HepG2 (cell line): ENCODE measurements at regions not wholly inside any gene's neighbourhood (a gene's known extent, or its start where the extent isn't known, plus 50 kb on each side); places are given as distances from the start of the nearest gene placed in this dataset.

Experiments used
- ATF7 ChIP-seq, 2 experiments: fragments of 450-650 bp in 1 of 2; sonication (generic) in 1 of 2; formaldehyde crosslinking in 1 of 2; IDR thresholded peaks; 2 replicates each; pipeline versions ENCODE4 v1.4.0 to v1.6.1; 2016 to 2020; ENCODE audit warnings: antibody characterized with exemption in 1 of 2, mild to moderate bottlenecking in 1 of 2, missing genetic modification reagents in 1 of 2
- MAFF ChIP-seq: IDR thresholded peaks from 2 replicates; pipeline ENCODE4 v1.6.1; 2011; ENCODE audit warnings: low read depth, low read length, improper control_type of control experiment
- RFX1 ChIP-seq: fragments of 450-650 bp; IDR thresholded peaks from 2 replicates; pipeline ENCODE4 v1.6.1; 2017
- SP2 ChIP-seq: sonication (generic); formaldehyde crosslinking; IDR thresholded peaks from 2 replicates; pipeline ENCODE4 v1.5.1; 2020; ENCODE audit warnings: mild to moderate bottlenecking, missing genetic modification reagents
- YEATS4 ChIP-seq: sonication (generic); formaldehyde crosslinking; IDR thresholded peaks from 2 replicates; pipeline ENCODE4 v1.4.0; 2020; ENCODE audit warnings: missing genetic modification reagents, borderline replicate concordance
- ZNF558 ChIP-seq: sonication (generic); formaldehyde crosslinking; IDR thresholded peaks from 2 replicates; pipeline ENCODE4 v1.9.0; 2022; ENCODE audit warnings: mild to moderate bottlenecking, missing genetic modification reagents, borderline replicate concordance
- ZNF572 ChIP-seq: sonication (generic); formaldehyde crosslinking; IDR thresholded peaks from 2 replicates; pipeline ENCODE4 v1.5.1; 2020; ENCODE audit warnings: mild to moderate bottlenecking, missing genetic modification reagents
- ZNF720 ChIP-seq: sonication (generic); formaldehyde crosslinking; IDR thresholded peaks from 2 replicates; pipeline ENCODE4 v1.4.0; 2020; ENCODE audit warnings: missing genetic modification reagents
- ZSCAN12 ChIP-seq: sonication (generic); formaldehyde crosslinking; IDR thresholded peaks from 2 replicates; pipeline ENCODE4 v1.9.0; 2021; ENCODE audit warnings: mild to moderate bottlenecking, missing genetic modification reagents
- TF ChIP-seq, protein P1 (sequence below): sonication (generic); formaldehyde crosslinking; IDR thresholded peaks from 2 replicates; pipeline ENCODE4 v1.9.0; 2021; ENCODE audit warnings: mild to moderate bottlenecking, missing genetic modification reagents
- TF ChIP-seq, protein P2 (sequence below): sonication (generic); formaldehyde crosslinking; IDR thresholded peaks from 2 replicates; pipeline ENCODE4 v1.5.0; 2020; ENCODE audit warnings: missing genetic modification reagents
- TF ChIP-seq, protein P3 (sequence below): sonication (generic); formaldehyde crosslinking; IDR thresholded peaks from 2 replicates; pipeline ENCODE4 v1.5.0; 2020; ENCODE audit warnings: missing genetic modification reagents, mild to moderate bottlenecking, borderline replicate concordance
- TF ChIP-seq, protein P4 (sequence below): sonication (generic); formaldehyde crosslinking; IDR thresholded peaks from 2 replicates; pipeline ENCODE4 v1.4.0; 2020; ENCODE audit warnings: missing genetic modification reagents
- TF ChIP-seq, protein P5 (sequence below): sonication (generic); formaldehyde crosslinking; IDR thresholded peaks from 2 replicates; pipeline ENCODE4 v1.5.1; 2020; ENCODE audit warnings: missing genetic modification reagents, mild to moderate bottlenecking, borderline replicate concordance
- TF ChIP-seq, protein P6 (sequence below): sonication (generic); formaldehyde crosslinking; conservative IDR thresholded peaks from 2 replicates; pipeline ENCODE4 v1.8.0; 2022; ENCODE audit warnings: low read depth, missing genetic modification reagents

DNA sequence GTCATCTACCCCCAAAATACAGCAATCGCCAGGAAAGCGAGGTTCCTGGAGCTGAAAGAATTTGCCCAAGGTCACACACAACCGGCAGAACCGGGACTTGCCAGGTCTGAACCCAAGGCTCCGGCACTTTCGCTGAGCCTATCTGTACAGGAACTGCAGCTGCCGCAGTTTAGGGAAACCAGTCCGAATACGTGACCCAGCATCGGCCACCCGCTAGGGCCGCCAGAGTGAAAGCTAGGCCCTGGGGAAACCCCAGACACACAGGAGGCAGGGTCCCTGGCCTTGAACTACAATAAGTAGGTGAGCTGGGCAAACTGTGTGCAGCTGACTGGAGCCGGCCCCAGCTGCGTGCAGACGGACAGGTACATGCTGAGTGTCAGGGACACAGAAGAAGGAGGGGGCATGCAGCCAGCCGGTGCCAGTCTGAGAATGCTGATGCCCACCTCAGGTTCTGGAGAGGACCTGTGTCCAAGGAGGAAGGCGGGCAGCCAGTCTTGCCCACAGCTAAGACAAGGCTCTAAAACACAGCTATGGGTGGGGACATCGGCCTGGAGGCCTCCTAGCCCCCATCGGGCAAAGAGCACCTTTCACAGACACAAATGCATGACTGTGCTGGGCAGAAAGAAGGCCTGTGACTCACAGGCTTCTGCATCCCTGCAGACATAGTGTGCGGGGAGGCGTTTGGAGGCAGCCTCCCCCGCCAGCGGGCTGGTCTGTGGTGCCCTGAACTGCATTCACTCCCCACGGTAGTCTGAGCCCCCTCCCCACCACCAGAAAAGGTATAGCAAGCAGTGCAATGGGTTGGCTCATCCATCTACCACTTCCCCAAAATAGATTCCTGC lies 107.4 kb upstream of the ID2 start (continued):
- TF ChIP-seq, protein P1, sequence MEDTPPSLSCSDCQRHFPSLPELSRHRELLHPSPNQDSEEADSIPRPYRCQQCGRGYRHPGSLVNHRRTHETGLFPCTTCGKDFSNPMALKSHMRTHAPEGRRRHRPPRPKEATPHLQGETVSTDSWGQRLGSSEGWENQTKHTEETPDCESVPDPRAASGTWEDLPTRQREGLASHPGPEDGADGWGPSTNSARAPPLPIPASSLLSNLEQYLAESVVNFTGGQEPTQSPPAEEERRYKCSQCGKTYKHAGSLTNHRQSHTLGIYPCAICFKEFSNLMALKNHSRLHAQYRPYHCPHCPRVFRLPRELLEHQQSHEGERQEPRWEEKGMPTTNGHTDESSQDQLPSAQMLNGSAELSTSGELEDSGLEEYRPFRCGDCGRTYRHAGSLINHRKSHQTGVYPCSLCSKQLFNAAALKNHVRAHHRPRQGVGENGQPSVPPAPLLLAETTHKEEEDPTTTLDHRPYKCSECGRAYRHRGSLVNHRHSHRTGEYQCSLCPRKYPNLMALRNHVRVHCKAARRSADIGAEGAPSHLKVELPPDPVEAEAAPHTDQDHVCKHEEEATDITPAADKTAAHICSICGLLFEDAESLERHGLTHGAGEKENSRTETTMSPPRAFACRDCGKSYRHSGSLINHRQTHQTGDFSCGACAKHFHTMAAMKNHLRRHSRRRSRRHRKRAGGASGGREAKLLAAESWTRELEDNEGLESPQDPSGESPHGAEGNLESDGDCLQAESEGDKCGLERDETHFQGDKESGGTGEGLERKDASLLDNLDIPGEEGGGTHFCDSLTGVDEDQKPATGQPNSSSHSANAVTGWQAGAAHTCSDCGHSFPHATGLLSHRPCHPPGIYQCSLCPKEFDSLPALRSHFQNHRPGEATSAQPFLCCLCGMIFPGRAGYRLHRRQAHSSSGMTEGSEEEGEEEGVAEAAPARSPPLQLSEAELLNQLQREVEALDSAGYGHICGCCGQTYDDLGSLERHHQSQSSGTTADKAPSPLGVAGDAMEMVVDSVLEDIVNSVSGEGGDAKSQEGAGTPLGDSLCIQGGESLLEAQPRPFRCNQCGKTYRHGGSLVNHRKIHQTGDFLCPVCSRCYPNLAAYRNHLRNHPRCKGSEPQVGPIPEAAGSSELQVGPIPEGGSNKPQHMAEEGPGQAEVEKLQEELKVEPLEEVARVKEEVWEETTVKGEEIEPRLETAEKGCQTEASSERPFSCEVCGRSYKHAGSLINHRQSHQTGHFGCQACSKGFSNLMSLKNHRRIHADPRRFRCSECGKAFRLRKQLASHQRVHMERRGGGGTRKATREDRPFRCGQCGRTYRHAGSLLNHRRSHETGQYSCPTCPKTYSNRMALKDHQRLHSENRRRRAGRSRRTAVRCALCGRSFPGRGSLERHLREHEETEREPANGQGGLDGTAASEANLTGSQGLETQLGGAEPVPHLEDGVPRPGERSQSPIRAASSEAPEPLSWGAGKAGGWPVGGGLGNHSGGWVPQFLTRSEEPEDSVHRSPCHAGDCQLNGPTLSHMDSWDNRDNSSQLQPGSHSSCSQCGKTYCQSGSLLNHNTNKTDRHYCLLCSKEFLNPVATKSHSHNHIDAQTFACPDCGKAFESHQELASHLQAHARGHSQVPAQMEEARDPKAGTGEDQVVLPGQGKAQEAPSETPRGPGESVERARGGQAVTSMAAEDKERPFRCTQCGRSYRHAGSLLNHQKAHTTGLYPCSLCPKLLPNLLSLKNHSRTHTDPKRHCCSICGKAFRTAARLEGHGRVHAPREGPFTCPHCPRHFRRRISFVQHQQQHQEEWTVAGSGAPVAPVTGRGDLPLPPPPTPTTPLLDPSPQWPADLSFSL (CRISPR knock-in tag), result no peak
- TF ChIP-seq, protein P2, sequence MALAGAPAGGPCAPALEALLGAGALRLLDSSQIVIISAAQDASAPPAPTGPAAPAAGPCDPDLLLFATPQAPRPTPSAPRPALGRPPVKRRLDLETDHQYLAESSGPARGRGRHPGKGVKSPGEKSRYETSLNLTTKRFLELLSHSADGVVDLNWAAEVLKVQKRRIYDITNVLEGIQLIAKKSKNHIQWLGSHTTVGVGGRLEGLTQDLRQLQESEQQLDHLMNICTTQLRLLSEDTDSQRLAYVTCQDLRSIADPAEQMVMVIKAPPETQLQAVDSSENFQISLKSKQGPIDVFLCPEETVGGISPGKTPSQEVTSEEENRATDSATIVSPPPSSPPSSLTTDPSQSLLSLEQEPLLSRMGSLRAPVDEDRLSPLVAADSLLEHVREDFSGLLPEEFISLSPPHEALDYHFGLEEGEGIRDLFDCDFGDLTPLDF (CRISPR knock-in tag), result no peak
- TF ChIP-seq ZNF720 (CRISPR knock-in tag), result 0 out of 2 replicates have a peak, but pooled peaks have one; percentile 12
- TF ChIP-seq, protein P3, sequence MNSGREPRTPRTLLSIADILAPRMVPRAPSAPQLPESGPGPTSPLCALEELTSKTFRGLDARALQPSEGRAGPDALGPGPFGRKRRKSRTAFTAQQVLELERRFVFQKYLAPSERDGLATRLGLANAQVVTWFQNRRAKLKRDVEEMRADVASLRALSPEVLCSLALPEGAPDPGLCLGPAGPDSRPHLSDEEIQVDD (CRISPR knock-in tag), result 0 out of 2 replicates have a peak, but pooled peaks have one; percentile 90
- 0 out of 2 replicates have a peak, but pooled peaks have one; percentile 7 for TF ChIP-seq MAFF
- TF ChIP-seq RFX1, result no peak
- TF ChIP-seq, protein P4, sequence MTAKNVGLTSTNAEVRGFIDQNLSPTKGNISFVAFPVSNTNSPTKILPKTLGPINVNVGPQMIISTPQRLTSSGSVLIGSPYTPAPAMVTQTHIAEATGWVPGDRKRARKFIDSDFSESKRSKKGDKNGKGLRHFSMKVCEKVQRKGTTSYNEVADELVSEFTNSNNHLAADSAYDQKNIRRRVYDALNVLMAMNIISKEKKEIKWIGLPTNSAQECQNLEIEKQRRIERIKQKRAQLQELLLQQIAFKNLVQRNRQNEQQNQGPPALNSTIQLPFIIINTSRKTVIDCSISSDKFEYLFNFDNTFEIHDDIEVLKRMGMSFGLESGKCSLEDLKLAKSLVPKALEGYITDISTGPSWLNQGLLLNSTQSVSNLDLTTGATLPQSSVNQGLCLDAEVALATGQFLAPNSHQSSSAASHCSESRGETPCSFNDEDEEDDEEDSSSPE (CRISPR knock-in tag), result no peak; the same call in 1 of the 2 replicates
- no peak for TF ChIP-seq ATF7 (IDR thresholded peaks at IDR 0.05)
- TF ChIP-seq ATF7 (CRISPR knock-in tag; IDR thresholded peaks at IDR 0.05), result peak; percentile 91
- TF ChIP-seq ZSCAN12, result no peak
- TF ChIP-seq, protein P5, sequence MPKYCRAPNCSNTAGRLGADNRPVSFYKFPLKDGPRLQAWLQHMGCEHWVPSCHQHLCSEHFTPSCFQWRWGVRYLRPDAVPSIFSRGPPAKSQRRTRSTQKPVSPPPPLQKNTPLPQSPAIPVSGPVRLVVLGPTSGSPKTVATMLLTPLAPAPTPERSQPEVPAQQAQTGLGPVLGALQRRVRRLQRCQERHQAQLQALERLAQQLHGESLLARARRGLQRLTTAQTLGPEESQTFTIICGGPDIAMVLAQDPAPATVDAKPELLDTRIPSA, result 0 out of 2 replicates have a peak, but pooled peaks have one; percentile 76
- TF ChIP-seq SP2 (CRISPR knock-in tag), result no peak
- TF ChIP-seq, protein P6, sequence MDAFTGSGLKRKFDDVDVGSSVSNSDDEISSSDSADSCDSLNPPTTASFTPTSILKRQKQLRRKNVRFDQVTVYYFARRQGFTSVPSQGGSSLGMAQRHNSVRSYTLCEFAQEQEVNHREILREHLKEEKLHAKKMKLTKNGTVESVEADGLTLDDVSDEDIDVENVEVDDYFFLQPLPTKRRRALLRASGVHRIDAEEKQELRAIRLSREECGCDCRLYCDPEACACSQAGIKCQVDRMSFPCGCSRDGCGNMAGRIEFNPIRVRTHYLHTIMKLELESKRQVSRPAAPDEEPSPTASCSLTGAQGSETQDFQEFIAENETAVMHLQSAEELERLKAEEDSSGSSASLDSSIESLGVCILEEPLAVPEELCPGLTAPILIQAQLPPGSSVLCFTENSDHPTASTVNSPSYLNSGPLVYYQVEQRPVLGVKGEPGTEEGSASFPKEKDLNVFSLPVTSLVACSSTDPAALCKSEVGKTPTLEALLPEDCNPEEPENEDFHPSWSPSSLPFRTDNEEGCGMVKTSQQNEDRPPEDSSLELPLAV (CRISPR knock-in tag), result no peak
- TF ChIP-seq ZNF572, result no peak; the same call in 1 of the 2 replicates
- no peak; the same call in 1 of the 2 replicates for TF ChIP-seq ZNF558 (CRISPR knock-in tag)
- peak; percentile 84 for TF ChIP-seq YEATS4
